ENCODE measurements at regions not wholly inside any gene's neighbourhood (a gene's known extent, or its start where the extent isn't known, plus 50 kb on each side); places are given as distances from the start of the nearest gene placed in this dataset.
"Not testable (repeated sequence)": the region's sequence is repeated elsewhere in the genome, so short reads cannot be mapped to it uniquely, and the experiment has no call there.

DNA sequence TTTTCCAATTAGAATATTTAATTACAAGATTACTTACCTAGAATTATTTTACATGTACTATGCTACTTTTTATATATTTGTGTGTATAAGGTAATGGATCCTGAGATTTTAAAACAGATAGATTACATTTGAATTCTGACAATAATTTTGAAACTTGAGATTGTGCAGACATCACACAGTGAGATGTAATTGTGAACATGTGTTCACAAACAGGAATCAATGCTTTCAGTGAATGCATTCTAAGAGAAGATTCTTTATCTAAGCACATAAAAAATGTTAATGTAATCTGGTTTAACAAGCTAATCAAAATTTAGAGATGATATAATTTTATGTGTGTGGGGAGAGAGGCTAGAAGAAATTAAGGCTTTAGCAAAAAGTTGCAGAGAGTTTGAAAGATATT is 1925.5 kb downstream of the ARAP2 start:
- TF ChIP-seq CTCF (IDR thresholded peaks at IDR 0.05) (no peak), ZFX (IDR thresholded peaks at IDR 0.05; ENCODE audit: borderline replicate concordance) (no peak)
- no peak overlapping the region for H3K27ac ChIP-seq

DNA sequence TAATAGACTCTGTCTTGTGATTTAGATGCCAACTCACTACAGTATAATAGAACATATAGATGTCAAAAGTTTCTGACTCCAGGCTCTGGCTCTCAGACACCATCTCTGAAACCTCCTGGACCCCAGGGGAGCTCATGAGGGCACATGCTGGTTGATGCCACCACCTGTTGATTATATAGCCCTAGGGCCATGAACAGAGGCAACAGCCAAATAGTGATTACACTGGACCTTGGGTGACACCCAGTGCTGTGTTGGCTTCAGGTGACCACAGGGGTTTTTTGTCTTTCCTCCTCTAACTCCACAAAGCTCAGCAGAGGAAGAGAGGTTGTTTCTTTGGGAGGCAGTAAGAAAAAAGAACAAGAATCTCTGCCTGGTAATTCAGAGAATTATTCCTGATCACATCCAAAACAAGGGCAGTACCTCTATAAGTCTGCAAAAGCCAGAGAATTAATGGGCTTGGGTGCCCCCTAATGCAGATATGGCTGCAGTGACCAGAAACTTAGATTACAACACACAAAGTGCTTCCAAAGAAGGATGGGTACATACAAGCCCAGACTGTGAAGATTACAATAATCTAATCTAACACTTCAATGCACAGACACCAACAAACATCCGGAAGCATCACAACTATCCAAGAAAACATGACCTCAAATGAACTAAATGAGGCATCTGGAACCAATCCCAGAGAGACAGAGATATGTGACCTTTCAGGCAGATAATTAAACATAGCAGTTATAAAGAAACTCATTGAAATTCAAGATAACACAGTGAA is 1920.6 kb downstream of the ARAP2 start:
- no peak overlapping the region for H3K27ac ChIP-seq
- TF ChIP-seq CTCF (IDR thresholded peaks at IDR 0.05): no peak
- TF ChIP-seq ZFX (IDR thresholded peaks at IDR 0.05; ENCODE audit: borderline replicate concordance): no peak

GRCh38 chr4:34328939-34329338 is 1915.4 kb downstream of the ARAP2 start:
- TF ChIP-seq CTCF (IDR thresholded peaks at IDR 0.05) (no peak), ZFX (IDR thresholded peaks at IDR 0.05; ENCODE audit: borderline replicate concordance) (no peak)
- no peak overlapping the region for H3K27ac ChIP-seq

DNA sequence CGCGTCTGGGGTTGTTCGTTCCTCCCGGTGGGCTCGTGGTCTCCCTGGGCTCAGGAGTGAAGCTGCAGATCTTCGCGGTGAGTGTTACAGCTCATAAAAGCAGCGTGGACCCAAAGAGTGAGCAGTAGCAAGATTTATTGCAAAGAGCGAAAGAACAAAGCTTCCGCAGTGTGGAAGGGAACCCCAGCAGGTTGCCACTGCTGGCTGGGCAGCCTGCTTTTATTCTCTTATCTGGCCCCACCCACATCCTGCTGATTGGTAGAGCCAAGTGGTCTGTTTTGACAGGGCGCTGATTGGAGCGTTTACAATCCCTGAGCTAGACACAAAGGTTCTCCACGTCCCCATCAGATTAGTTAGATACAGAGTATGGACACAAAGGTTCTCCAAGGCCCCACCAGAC is 1909.2 kb downstream of the ARAP2 start:
- H3K27ac ChIP-seq: peak overlapping the region; percentile 51

DNA sequence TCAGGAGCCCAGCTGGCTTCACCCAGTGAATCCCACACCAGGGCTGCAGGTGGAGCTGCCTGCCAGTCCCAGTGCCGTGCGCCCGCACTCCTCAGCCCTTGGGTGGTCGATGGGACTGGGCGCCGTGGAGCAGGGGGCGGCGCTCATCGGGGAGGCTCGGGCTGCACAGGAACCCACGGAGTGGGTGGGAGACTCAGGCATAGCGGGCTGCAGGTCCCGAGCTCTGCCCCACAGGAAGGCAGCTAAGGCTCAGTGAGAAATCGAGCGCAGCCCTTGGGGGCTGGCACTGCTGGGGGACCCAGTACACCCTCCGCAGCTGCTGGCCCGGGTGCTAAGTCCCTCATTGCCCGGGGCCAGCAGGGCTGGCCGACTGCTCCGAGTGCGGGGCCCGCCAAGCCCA is 1908.8 kb downstream of the ARAP2 start:
- H3K27ac ChIP-seq: not testable (repeated sequence)

- TF ChIP-seq CTCF (IDR thresholded peaks at IDR 0.05) (no peak), ZFX (IDR thresholded peaks at IDR 0.05; ENCODE audit: borderline replicate concordance) (no peak)
- H3K27ac ChIP-seq: no peak overlapping the region
Measured at GRCh38 chr4:34362654-34363053, 1881.7 kb downstream of the ARAP2 start.

GRCh38 chr4:34363842-34364241 is 1880.5 kb downstream of the ARAP2 start:
- H3K27ac ChIP-seq: no peak overlapping the region
- TF ChIP-seq CTCF (IDR thresholded peaks at IDR 0.05): no peak
- no peak for TF ChIP-seq ZFX (IDR thresholded peaks at IDR 0.05; ENCODE audit: borderline replicate concordance)

GRCh38 chr4:34365946-34366345 is 1878.4 kb downstream of the ARAP2 start:
- H3K27ac ChIP-seq: no peak overlapping the region
- TF ChIP-seq ZFX (IDR thresholded peaks at IDR 0.05; ENCODE audit: borderline replicate concordance) (no peak), CTCF (IDR thresholded peaks at IDR 0.05) (no peak)

Measured in 22Rv1 (cell line).